Adrenal gland (tissue), 9 donors: ENCODE measurements at regions not wholly inside any gene's neighbourhood (a gene's known extent, or its start where the extent isn't known, plus 50 kb on each side); places are given as distances from the start of the nearest gene placed in this dataset.

ENCODE experiments used
- DNase-seq, 7 donors: peaks; one replicate each; pipeline ENCODE4 v3.0.0-alpha.2; 2019 to 2020
- H3K27ac ChIP-seq, 5 donors: fragments of 200-600 bp; sonication (generic) in 4 of 5; 1 replicate in 3 of 5; 2 replicates in 2 of 5; pipeline versions ENCODE4 v1.5.1 to v1.8.0; 2016 to 2020; ENCODE audit warnings: mild to moderate bottlenecking in 1 of 5
- H3K27me3 ChIP-seq: fragments of 200-600 bp; 2 replicates; pipeline ENCODE4 v1.8.0; 2021
- H3K36me3 ChIP-seq, 2 donors: fragments of 200-600 bp; replicated peaks in 1 of 2; 1 replicate in 1 of 2; 2 replicates in 1 of 2; pipeline versions ENCODE4 v1.5.1 to v1.8.0; 2018 to 2022
- H3K4me1 ChIP-seq, 2 donors: fragments of 200-600 bp; replicated peaks in 1 of 2; 1 replicate in 1 of 2; 2 replicates in 1 of 2; pipeline versions ENCODE4 v1.5.1 to v1.8.0; 2018 to 2021
- H3K4me3 ChIP-seq, 4 donors: fragments of 200-600 bp; sonication (generic) in 3 of 4; one replicate each; pipeline ENCODE4 v1.5.1; 2016 to 2018
- H3K9me3 ChIP-seq, 3 donors: fragments of 200-600 bp; sonication (generic) in 1 of 3; replicated peaks in 1 of 3; 1 replicate in 2 of 3; 2 replicates in 1 of 3; pipeline versions ENCODE4 v1.5.1 to v1.8.0; 2016 to 2021
- POLR2A ChIP-seq, 2 donors: fragments of 450-650 bp; IDR thresholded peaks; one replicate each; pipeline ENCODE4 v1.6.1; 2017; ENCODE audit warnings: antibody characterized with exemption in 2 of 2, mild to moderate bottlenecking in 2 of 2, moderate library complexity in 1 of 2
- WGBS, 4 donors: extraction: QIAGEN DNeasy Blood & Tissue Kit in 2 of 4; methylation state at CpG; one replicate each; pipeline versions ENCODE4 v1.1.5 to v1.1.7; 2013 to 2017; 5-methylcytosine and 5-hydroxymethylcytosine counted together
- intact Hi-C, 2 donors: fragments of 100-400 bp; cut with DNase I; formaldehyde crosslinking; loops; one replicate each; pipeline versions ENCODE4 v1.14.1 to v1.15.0; 2022 to 2023
- TF ChIP-seq, protein P1 (sequence below), 6 experiments: fragments of 450-650 bp in 4 of 6; fragments of 200-600 bp in 2 of 6; sonication (generic) in 1 of 6; IDR thresholded peaks; 1 replicate in 5 of 6; 2 replicates in 1 of 6; pipeline versions ENCODE4 v1.5.1 to v1.8.0; 2016 to 2021; ENCODE audit warnings: antibody characterized with exemption in 6 of 6, mild to moderate bottlenecking in 2 of 6, moderate library complexity in 1 of 6
- donor health status: healthy with polysubstance abuse.
- donor health status: Bipolar disorder and iron deficiency.
- donor health status: DM: yes; HTN: yes; CAD: no.
- donor health status: DM: no; HTN: no; CAD: no.
- donor health status: DM: no; HTN: no; CAD: no.

DNA sequence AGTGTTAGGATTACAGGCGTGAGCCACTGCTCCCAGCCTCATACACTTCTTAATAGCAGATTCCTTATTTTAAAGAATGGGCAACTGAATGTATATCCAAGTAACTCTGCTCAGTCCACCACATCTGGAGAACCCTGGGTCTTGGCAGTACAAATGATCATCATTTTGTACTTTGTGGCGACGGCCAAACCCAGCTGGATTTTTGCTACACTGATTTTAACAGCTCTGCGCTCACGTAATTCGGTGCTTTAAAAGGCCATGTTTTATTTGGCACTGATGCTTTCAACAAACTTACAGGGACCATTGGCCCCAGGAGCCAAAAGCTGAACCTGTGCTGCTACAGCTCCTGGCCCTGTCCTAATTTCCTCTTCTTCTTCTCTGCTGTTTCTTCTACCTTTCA is 60.8 kb upstream of the PDE3B start:
- Histone ChIP-seq H3K36me3 (no peaks in the 10 kb centered on the region), H3K27me3 (no peaks in the 10 kb centered on the region), H3K4me1 (no peaks in the 10 kb centered on the region), H3K27ac (no peak overlapping the region), H3K4me3 (no peak overlapping the region), H3K9me3 (no peaks in the 10 kb centered on the region)
- TF ChIP-seq, protein P1, sequence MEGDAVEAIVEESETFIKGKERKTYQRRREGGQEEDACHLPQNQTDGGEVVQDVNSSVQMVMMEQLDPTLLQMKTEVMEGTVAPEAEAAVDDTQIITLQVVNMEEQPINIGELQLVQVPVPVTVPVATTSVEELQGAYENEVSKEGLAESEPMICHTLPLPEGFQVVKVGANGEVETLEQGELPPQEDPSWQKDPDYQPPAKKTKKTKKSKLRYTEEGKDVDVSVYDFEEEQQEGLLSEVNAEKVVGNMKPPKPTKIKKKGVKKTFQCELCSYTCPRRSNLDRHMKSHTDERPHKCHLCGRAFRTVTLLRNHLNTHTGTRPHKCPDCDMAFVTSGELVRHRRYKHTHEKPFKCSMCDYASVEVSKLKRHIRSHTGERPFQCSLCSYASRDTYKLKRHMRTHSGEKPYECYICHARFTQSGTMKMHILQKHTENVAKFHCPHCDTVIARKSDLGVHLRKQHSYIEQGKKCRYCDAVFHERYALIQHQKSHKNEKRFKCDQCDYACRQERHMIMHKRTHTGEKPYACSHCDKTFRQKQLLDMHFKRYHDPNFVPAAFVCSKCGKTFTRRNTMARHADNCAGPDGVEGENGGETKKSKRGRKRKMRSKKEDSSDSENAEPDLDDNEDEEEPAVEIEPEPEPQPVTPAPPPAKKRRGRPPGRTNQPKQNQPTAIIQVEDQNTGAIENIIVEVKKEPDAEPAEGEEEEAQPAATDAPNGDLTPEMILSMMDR (IDR thresholded peaks at IDR 0.05) = no peak
- no peak for TF ChIP-seq POLR2A (IDR thresholded peaks at IDR 0.05)
- intact Hi-C loops = no loop called here
- 81 to 90% (median 87%) methylated on average over 6 of the region's 6 CpGs for WGBS, 4 donors
- no peak for DNase-seq

DNA sequence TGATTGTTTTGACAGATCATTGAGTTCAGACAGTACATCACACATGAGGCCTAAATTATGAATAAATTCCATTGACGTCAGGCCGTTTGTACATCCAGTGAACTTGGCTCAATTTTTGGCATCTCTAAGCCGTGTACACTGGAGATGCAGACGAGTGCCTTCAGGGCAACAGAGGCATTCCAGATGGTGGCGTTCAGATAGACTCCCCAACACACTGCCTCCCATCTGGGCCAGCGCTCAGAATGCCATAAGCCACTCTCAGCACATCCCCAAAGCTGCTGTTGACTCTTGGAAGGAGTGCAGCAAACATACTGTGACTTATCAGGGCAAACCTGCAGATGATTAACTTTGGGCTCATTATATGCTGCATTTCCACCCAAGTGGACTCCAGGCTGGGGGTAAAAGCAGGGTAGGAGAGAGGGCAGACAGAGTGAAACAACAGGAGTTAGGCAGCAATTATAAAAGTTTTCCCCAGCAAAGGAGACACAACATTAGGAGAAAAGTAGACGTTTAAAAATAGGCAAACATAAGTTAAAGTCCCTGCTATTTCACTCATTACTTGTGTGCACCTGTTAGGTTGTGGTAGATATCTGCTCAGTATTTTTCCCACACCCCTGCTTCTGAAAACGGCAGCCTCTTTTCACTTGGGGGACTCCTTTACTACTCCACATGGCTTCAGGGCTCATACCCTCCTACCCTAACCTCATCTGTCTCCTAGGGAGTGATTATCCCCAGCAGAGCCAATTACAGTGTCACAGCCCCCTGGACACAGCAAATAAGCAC is 60.2 kb upstream of the PDE3B start:
- no peaks in the 10 kb centered on the region for H3K4me1 ChIP-seq
- no peak overlapping the region for H3K4me3 ChIP-seq
- no peaks in the 10 kb centered on the region for H3K9me3 ChIP-seq
- H3K27ac ChIP-seq = no peak overlapping the region
- H3K36me3 ChIP-seq = no peaks in the 10 kb centered on the region
- no peak for DNase-seq
- TF ChIP-seq POLR2A (IDR thresholded peaks at IDR 0.05) = no peak
- TF ChIP-seq, protein P1 (IDR thresholded peaks at IDR 0.05) = no peak
- intact Hi-C loops = no loop called here
- 57 to 68% (median 60%) methylated on average over 8 of the region's 8 CpGs for WGBS, 4 donors
- no peaks in the 10 kb centered on the region for H3K27me3 ChIP-seq

DNA sequence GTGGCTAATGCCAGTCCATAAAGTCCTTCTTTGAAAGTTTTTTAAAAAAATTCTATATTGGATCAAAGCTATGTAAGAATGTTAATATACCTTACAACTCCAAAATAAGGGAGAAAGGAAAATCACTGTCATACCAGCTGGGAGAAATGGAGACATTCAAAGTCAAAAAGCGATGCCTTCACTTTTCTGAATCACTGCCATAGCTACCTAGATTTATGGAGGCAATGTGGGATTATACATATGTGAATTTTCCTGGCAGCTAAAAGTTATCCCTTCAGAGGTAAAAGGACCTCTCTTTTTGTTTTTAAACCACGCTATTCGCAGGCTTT is 59.6 kb upstream of the PDE3B start:
- Histone ChIP-seq H3K9me3 (no peaks in the 10 kb centered on the region), H3K27ac (no peak overlapping the region), H3K4me3 (no peak overlapping the region), H3K36me3 (no peaks in the 10 kb centered on the region), H3K27me3 (no peaks in the 10 kb centered on the region), H3K4me1 (no peaks in the 10 kb centered on the region)
- 86 to 93% (median 90%) methylated on average over 3 of the region's 3 CpGs for WGBS, 4 donors
- no peak for DNase-seq
- intact Hi-C loops = no loop called here
- no peak for TF ChIP-seq POLR2A (IDR thresholded peaks at IDR 0.05)
- TF ChIP-seq, protein P1 (IDR thresholded peaks at IDR 0.05) = no peak

DNA sequence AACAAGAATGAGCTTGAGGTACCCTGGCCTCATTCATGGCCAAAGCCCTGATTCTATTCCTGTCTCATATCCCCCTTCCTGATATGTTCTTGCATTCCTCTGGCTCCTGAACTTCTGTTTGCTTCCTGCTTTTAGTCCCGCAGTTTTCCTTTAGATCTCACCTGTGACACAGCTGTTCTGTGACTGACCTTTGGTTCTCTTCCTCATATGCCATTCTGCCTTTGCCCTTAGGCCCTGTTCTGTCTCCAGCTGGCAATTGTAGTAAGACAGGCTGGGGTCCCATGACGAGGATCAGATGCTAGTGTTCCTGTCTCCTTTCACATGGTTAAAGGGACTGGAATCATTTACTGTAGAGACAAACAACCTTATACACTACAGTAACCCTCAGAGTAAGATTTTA is 59.0 kb upstream of the PDE3B start:
- Histone ChIP-seq H3K4me1 (no peaks in the 10 kb centered on the region), H3K27ac (no peak overlapping the region), H3K4me3 (no peak overlapping the region), H3K9me3 (no peaks in the 10 kb centered on the region), H3K27me3 (no peaks in the 10 kb centered on the region), H3K36me3 (no peaks in the 10 kb centered on the region)
- DNase-seq = no peak
- TF ChIP-seq, protein P1 (IDR thresholded peaks at IDR 0.05) = no peak
- TF ChIP-seq POLR2A (IDR thresholded peaks at IDR 0.05) = no peak
- WGBS, 4 donors = 49 to 71% (median 54%) methylated on average over 2 of the region's 2 CpGs
- intact Hi-C loops = no loop called here
